WI38 (cell line): ENCODE measurements at regions not wholly inside any gene's neighbourhood (a gene's known extent, or its start where the extent isn't known, plus 50 kb on each side); places are given as distances from the start of the nearest gene placed in this dataset.

Source experiments
- H3K4me3 ChIP-seq: 2 replicates; pipeline ENCODE4 v1.5.1; 2011; ENCODE audit warnings: low read depth, mild to moderate bottlenecking, control low read depth, low read length
- CTCF ChIP-seq: IDR thresholded peaks from 2 replicates; pipeline ENCODE4 v1.5.1; 2012; ENCODE audit warnings: low read depth, mild to moderate bottlenecking, control low read depth, low read length

- H3K4me3 ChIP-seq, result no peak overlapping the region
- no peak for TF ChIP-seq CTCF
Observed at GRCh38 chr22:49064836-49065235, 762.8 kb downstream of the BRD1 start.

DNA sequence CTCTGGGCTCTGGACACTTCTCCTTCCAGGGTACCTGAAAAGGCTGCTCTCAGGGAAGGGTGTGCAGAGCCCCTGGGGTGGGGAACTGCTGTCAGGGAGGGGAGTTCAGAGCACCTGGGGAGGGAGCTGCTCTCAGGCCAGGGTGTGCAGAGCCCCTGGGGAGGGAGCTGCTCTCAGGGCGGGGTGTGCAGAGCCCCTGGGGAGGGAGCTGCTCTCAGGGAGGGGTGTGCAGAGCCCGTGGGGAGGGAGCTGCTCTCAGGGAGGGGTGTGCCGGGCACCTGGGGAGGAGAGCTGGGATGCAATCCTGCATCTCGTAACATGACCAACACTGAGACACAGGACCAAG is 764.2 kb downstream of the BRD1 start:
- TF ChIP-seq CTCF, result no peak
- H3K4me3 ChIP-seq, result no peak overlapping the region

- no peak overlapping the region for H3K4me3 ChIP-seq
- no peak for TF ChIP-seq CTCF
Observed at GRCh38 chr22:49062802-49063544, 764.7 kb downstream of the BRD1 start.

DNA sequence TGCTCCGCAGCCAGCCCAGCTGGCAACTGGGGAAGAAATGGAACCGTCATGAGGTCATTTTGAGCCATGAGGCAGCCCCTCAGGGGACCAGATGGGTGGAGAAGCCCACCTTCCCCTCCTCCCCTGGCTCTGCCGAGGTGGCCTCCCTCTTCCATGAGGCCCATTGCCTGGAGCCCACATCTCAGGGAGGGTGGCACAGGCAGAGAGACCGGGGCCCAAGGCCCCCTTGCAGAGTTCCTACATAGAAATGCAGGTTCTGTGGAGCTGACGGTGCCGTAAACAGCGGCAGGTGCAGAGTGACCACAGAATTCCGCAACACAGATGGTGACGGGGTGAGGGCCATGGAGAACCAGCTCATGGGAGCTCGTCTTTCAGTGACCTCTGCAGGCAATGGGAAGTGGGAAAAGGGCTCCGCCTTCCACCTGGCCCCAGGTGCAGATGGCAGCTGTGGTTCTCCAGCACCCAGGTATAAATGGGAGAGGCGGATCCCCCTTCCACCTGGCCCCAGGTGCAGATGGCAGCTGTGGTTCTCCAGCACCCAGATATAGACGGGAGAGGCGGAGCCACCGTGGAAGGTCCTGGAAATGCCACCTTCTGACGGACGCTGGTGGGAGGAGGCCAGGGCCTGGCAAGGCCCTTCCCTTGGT is 765.4 kb downstream of the BRD1 start:
- no peak for TF ChIP-seq CTCF

DNA sequence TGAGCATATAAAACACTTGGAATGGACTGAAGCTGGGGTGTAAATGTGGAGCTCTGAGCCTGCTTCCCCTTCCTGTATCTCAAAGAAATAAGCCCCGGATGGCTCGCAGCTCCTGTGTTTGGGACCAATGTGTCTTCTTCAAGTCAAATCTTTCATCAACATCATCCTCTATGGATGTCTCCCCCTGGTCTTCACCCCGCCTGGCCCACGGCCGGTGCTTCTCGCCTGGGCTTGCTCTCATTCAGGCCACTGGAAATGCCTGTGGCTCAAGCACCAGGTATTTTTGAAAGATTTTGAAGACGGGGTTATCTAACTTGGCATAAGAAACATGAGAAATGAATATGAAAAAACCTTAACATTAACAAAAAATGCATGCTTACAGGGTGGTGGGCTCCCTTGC is 769.8 kb downstream of the BRD1 start:
- no peak for TF ChIP-seq CTCF

More for the DNA sequence above, 765.4 kb downstream of the BRD1 start:
- no peak overlapping the region for H3K4me3 ChIP-seq

DNA sequence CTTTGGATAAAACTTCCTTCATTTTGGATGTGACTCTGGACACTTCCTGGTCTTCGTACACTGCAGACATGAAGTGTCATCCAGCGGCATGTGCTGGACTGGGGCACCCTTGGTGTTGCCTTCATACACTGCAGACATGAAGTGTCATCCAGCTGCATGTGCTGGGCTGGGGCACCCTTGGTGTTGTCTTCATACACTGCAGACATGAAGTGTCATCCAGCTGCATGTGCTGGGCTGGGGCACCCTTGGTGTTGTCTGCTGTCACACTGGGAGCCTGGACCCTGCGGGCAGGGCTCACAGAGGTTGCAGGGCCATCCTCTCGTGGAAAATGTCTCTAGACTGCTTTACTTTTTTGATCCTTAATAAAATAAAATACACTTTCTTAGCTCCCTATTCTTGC is 771.4 kb downstream of the BRD1 start:
- no peak for TF ChIP-seq CTCF

More for the DNA sequence above, 769.8 kb downstream of the BRD1 start:
- H3K4me3 ChIP-seq, result no peak overlapping the region

GRCh38 chr22:49055406-49055805 is 772.3 kb downstream of the BRD1 start:
- TF ChIP-seq CTCF, result no peak
- H3K4me3 ChIP-seq, result no peak overlapping the region

More for the DNA sequence above, 771.4 kb downstream of the BRD1 start:
- no peak overlapping the region for H3K4me3 ChIP-seq
